ENCODE measurements at regions not wholly inside any gene's neighbourhood (a gene's known extent, or its start where the extent isn't known, plus 50 kb on each side); places are given as distances from the start of the nearest gene placed in this dataset.

GRCh38 chr9:135214706-135215105 is 127.2 kb downstream of the OLFM1 start:
- no peak for TF ChIP-seq POLR2A (IDR thresholded peaks at IDR 0.05)
- no peak for TF ChIP-seq CTCF (IDR thresholded peaks at IDR 0.05)
